IMR-90 (cell line): ENCODE measurements at regions not wholly inside any gene's neighbourhood (a gene's known extent, or its start where the extent isn't known, plus 50 kb on each side); places are given as distances from the start of the nearest gene placed in this dataset.

Source experiments
- CTCF ChIP-seq: conservative IDR thresholded peaks from 2 replicates; pipeline ENCODE4 v1.5.1; 2012; ENCODE audit warnings: mild to moderate bottlenecking, low read depth, low read length, improper control_type of control experiment
- MAZ ChIP-seq: IDR thresholded peaks from 2 replicates; pipeline ENCODE4 v1.6.1; 2012; ENCODE audit warnings: low read depth, mild to moderate bottlenecking, low read length, improper control_type of control experiment, moderate library complexity, borderline replicate concordance
- MXI1 ChIP-seq: IDR thresholded peaks from 2 replicates; pipeline ENCODE4 v1.6.1; 2012; ENCODE audit warnings: low read depth, mild to moderate bottlenecking, low read length, moderate library complexity, borderline replicate concordance
- POLR2A ChIP-seq: IDR thresholded peaks from 2 replicates; pipeline ENCODE4 v1.6.1; 2012; ENCODE audit warnings: mild to moderate bottlenecking, low read depth, low read length
- RFX5 ChIP-seq: IDR thresholded peaks from 2 replicates; pipeline ENCODE4 v1.8.0; 2012; ENCODE audit warnings: low read depth, mild to moderate bottlenecking, low read length, moderate library complexity
- SMC3 ChIP-seq: fragments of 150-350 bp; IDR thresholded peaks from 2 replicates; pipeline ENCODE4 v1.6.1; 2016; ENCODE audit warnings: low read depth, mild to moderate bottlenecking, antibody characterized with exemption, low read length, moderate library complexity
- USF2 ChIP-seq: fragments of 150-350 bp; IDR thresholded peaks from 2 replicates; pipeline ENCODE4 v1.6.1; 2017; ENCODE audit warnings: mild to moderate bottlenecking, antibody characterized with exemption, low read length, low read depth

DNA sequence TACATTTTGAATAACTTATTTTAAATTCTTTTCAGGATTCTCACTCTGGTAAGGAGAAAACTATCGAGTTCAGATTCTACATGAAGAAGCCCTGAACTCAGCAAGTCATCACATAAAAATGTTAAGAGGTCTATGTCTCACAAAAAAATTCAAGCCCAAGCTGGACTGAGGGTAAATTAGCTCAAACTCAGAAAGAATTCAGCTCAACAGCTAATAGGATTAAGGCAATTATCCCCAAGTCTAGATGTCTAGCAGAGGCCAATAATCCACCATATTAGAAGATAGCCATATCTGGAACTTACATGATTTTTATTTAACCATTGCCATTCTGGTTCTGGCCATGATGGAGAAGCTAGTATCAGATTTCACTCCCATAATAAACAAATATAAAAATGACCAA is 909.7 kb downstream of the PLOD2 start:
- no peak for TF ChIP-seq SMC3
- no peak for TF ChIP-seq USF2
- TF ChIP-seq CTCF, result no peak
- no peak for TF ChIP-seq MAZ
- no peak for TF ChIP-seq POLR2A
- TF ChIP-seq RFX5, result no peak
- TF ChIP-seq MXI1, result no peak
